ENCODE measurements at regions not wholly inside any gene's neighbourhood (a gene's known extent, or its start where the extent isn't known, plus 50 kb on each side); places are given as distances from the start of the nearest gene placed in this dataset.

DNA sequence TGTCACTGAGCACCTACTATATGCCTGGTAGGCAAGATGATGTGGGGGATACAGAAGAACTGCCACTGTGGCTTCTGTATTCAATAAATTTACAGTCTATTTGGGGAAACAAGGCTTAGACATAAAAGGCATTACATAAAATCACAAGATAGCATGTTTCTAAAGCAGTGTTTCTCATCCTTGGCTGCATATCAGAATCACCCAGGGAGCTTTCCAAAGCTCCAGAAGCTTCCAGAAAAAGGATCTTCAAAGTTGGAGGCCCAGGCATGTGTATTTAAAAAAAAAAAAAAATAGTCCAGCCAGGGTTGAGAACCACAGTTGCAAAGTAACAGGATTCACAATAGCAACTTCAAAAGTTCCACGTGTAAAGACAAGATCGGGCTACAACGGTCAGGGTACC is 112.4 kb upstream of the SPACA1 start:
- no peak for DNase-seq

DNA sequence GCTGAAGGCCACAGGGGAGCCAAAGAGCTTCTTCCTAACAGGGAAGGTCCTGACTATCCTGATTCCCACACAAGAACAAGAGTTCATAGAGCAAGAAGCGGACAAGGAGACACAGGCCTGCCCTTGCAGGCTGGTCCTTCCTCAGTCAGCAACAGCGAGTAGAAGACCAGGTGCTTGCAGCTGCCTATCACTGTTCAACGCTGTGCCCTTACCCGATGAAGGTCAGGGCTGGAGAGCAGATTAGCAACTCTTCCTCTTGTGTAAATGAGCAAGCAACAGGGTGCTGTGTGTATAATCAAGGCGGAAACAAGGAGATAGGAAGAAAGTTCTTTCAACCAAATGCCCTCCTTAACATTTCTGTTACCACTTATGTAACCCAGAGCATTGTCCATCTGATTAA is 115.3 kb upstream of the SPACA1 start:
- DNase-seq, result no peak

DNA sequence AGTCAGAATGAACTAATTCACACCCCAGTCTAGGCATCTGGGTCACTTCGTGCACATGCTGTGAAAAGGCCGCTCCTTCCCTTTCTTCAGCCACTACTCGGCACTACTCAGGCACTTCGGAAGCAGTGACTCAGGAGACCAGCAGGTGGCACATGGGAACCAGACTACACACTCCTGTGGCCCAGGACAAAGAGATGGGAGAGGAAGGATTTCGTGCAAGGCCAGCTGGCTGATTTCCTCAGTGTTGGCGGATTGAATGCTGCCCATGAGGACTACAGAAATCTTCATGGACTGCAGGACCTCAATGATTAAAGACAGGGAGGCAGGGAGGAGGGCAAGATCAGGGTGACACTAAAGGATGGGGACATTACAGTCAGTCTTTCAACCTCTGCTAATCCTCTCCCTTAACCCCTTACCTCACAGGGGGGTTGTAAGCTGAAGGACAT is 117.8 kb upstream of the SPACA1 start:
- peak; percentile 78 for DNase-seq

DNA sequence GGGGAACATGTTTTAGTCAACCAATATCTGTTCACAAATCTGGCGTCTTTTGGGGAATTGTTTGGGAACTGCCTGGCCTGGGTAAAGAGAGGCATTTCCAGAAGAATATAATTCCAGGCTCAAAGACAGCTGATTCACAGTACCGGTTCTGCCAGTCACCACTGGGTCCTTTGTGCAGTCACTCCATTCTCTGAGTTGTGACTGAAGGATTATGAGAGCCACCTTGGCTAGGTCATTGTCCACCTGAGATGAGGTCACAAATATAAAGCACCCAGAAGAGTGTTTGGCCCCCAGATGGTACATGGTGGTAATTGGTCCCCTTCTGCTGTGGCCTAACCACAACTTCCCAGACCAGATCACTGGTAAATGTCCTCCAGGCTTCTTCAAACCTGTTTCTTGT is 121.0 kb upstream of the SPACA1 start:
- DNase-seq, result no peak

GRCh38 chr6:87926072-87926471 is 121.6 kb upstream of the SPACA1 start:
- no peak for DNase-seq

GRCh38 chr6:87925373-87926060 is 122.1 kb upstream of the SPACA1 start:
- no peak for DNase-seq

GRCh38 chr6:87923389-87924050 is 124.1 kb upstream of the SPACA1 start:
- DNase-seq, result no peak

- no peak for DNase-seq
These were observed 124.7 kb upstream of the SPACA1 start for GRCh38 chr6:87922947-87923330.

DNA sequence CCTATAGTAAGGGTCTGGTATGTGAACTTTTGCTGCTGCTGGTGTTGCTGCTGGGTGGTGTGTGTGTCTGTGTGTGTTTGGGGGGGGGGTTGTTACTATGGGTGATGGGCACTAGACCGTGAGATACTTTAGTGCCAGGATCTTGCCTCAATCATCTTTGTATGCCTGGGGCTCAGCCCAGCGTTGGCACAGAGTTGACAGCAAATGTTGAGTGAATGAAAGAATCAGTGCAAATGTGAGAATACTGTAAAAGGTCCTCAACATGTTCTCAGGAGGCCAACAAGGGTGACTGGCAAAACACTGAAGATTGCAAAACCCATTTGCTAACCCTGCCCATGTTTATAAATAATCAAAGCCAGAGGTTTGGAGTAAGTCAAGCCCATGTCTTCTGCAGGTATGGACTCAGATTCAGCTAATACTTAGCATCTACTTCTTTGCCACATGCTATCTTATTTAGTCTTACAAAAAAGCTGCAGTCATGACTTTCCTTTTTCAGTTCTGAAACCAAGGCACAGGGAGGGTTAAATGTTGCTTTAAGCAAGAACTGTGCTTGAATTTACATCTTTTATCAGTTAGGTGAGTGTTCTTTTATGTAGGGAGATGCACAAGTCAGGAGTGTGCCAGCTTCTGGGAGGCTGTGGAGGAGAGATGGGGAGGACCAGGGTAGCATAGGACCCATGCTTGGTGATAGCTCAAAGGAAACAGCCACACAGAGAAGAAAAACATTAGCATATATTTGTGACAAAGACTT is 125.3 kb upstream of the SPACA1 start:
- DNase-seq, result no peak

DNA sequence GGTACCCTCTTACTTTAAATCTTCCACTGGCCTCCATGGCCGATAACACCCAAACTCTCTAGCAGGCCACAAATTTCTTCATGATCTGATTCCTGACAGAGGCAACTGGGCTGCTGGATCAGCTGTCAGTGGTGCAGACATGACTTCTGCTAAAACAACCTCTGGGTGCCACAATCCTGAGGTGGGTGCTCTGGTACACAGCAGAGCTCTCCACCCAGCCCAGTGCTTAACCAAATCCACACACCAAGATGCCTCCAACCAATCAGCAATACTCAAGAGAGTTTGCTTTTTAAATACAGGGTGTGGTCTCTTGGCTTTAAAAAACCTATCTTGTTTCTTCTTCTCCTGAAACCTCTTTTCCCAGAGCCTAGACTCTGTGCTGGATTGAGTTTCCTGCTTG is 126.6 kb upstream of the SPACA1 start:
- DNase-seq, result no peak

- DNase-seq, result no peak
These were observed 127.4 kb upstream of the SPACA1 start for GRCh38 chr6:87920245-87920644.

DNA sequence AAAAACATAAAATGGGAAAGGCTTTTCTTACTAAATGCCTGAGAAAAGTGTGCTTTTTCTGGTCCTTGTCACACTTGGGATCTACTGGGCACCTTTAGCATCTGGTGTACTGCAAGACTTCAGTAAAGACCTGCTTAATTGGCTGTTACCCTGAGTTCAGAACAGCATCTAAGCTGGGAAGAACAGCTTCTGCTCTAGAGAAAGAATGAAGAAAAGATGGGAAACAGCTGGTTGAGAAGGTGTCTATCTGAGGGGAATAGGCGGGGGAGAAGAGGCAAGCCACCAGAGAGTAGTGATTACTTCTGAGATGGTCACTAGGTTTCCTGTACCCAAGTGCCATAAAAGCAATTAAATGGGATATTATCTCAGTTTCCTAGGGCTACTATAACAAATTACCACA is 128.2 kb upstream of the SPACA1 start:
- DNase-seq, result no peak

GRCh38 chr6:87919001-87919400 is 128.6 kb upstream of the SPACA1 start:
- DNase-seq, result no peak

DNA sequence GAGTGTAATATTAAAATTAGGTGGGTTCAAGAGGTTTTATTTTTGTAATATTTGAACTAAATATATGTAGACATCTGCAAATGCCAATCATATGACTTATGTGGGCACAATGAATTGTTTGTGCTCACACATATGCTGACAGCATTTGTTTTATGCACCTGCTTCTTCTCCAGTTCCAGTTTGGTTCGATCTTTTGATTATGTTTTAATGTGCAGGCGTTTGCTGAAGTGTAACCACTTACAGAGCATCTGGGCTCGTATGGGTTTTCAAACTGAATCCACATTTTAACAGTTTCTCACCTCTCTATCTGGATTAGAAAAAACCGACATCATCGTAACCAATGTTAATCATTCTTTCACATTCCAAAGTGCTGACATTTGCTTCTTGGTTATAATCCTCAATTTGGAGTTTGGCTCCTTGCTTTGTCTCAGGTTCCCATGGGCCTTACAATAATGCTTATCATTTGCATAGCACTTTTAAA is 129.1 kb upstream of the SPACA1 start:
- DNase-seq, result no peak

DNA sequence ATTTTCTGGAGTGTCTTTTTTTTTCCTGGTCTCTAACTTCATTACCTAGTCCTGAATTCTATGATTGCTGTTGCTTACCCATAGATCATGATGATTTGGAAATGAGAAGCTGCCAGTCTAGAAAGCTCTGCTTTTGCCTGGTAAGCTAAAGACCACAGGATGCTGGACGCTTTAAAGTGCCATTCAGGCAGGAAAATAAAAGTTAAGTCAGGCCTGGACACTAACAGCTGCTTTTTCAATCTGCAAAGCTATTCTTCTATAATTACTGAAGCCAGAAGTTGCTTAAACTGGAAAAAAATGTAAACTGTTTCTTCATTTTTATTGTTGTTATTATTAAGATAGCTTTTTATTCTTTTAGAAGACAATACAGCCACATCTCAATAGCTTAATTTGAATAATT is 129.8 kb upstream of the SPACA1 start:
- no peak for DNase-seq

DNA sequence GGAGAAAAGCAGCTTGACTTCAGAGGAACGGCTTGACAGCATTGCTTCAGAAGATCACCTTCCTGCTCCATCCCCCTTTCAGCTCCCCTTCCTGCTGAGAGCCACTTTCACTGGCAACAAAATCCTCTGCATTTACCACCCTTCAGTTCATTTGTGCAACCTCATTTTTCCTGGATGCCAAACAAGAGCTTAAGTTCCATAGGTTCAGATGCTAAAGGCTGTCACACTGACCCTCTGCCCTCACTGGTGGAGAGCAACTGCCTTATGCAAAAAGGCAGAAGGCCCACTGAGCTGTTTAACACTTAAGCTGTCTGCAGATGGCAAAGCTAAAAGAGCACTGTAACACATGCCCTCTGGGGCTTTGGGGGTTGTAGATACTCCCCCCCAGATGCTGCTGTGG is 131.2 kb upstream of the SPACA1 start:
- no peak for DNase-seq

DNA sequence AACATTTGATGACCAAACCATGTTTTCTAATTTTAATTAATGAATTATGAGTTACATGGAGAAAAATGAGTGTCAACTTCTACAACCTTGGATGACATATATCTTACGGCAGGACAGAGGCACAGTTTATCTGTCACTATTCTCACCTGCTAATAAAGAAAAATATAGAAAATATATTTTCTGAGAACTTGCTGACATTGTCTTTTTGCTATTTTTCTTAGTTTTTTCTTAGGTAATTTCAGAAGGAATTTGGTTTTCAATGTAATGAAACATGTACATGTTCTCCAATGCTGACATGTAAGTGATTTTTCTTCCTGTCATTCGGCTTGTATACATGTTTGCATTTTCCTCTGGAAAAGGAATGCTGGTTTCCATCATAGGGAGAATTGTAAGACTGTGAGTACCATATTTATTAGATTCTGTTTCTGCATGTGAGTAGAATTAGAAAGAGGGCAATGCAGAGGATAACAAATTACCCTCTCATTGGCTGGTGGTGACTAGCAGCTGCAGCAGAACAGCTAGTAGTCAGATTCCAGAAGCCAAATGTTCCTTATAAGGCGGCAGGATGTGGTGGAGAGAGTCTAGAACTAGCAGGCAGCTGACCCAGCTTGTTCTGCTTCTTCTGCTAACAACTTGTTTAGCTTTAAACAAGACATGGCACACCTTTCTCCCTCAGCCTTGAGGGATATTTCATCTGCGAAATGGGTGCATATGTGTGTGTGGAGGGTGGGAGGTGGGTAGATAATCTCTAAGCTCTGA is 132.8 kb upstream of the SPACA1 start:
- DNase-seq, result no peak

GRCh38 chr6:87913974-87914373 is 133.7 kb upstream of the SPACA1 start:
- DNase-seq, result no peak

DNA sequence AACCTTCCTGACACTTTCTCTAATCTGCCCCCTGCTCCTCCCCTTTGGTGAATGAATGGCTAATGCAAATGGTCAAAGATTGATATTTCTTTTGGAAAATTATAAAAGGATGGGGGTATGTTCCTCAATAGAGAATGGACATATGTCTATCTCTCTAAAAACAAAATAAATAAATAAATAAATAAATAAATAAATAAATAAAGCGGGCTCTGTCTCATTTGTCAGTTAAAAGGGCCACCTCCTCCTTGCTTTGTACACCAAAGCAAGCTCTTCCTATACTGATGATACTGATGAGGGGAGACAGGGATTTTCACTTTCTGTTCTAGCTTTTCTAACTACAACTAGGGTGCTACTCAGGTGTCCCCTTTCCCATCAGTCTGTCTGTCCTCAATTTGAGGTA is 135.5 kb upstream of the SPACA1 start:
- DNase-seq, result no peak

GRCh38 chr6:87909849-87910248 is 137.8 kb upstream of the SPACA1 start:
- DNase-seq, result no peak

GRCh38 chr6:87908978-87909811 is 138.4 kb upstream of the SPACA1 start:
- no peak for DNase-seq

GRCh38 chr6:87907521-87907920 is 140.1 kb upstream of the SPACA1 start:
- DNase-seq, result no peak

Data from activated effector memory CD4-positive, alpha-beta T cell treated with anti-CD3 and anti-CD28 coated beads, Interleukin-2, amount 50 U/mL, for 16 hours (primary cell).